K562 (cell line): ENCODE measurements at regions not wholly inside any gene's neighbourhood (a gene's known extent, or its start where the extent isn't known, plus 50 kb on each side); places are given as distances from the start of the nearest gene placed in this dataset.

Source experiments
- DNMT1 ChIP-seq: fragments of 450-650 bp; IDR thresholded peaks from 2 replicates; pipeline ENCODE4 v1.6.1; 2016; ENCODE audit warnings: antibody characterized with exemption, mild to moderate bottlenecking
- ESRRB ChIP-seq: fragments of 250-450 bp; sonication (Bioruptor Pico); IDR thresholded peaks from 2 replicates; pipeline ENCODE4 v1.5.0; 2020; ENCODE audit warnings: mild to moderate bottlenecking, moderate library complexity, borderline replicate concordance
- GABPA ChIP-seq: fragments of 200-800 bp; sonication (Bioruptor generic); conservative IDR thresholded peaks from 2 replicates; pipeline ENCODE4 v1.6.1; 2016; ENCODE audit warnings: low read depth, missing genetic modification characterization, missing compliant biosample characterization
- NCOR1 ChIP-seq: fragments of 450-650 bp; IDR thresholded peaks from 2 replicates; pipeline ENCODE4 v1.6.1; 2016; ENCODE audit warnings: mild to moderate bottlenecking, moderate library complexity
- NFE2 ChIP-seq: IDR thresholded peaks from 2 replicates; pipeline ENCODE4 v1.6.1; 2014; ENCODE audit warnings: antibody characterized with exemption, low read depth
- NFXL1 ChIP-seq: fragments of 450-650 bp; formaldehyde crosslinking; IDR thresholded peaks from 2 replicates; pipeline ENCODE4 v1.4.0; 2021; ENCODE audit warnings: mild to moderate bottlenecking
- RUNX1 ChIP-seq: sonication (generic); IDR thresholded peaks from 2 replicates; pipeline ENCODE4 v1.6.1; 2016; ENCODE audit warnings: antibody characterized with exemption, low read depth
- SIN3A ChIP-seq, 2 experiments: fragments of 150-350 bp in 1 of 2; IDR thresholded peaks; 2 replicates each; pipeline ENCODE4 v1.6.1; 2011 to 2016; ENCODE audit warnings: borderline replicate concordance in 2 of 2, low read depth in 2 of 2, low read length in 2 of 2, mild to moderate bottlenecking in 2 of 2, moderate library complexity in 2 of 2; ENCODE audit not compliant: control insufficient read depth in 1 of 2
- SMAD3 ChIP-seq: fragments of 450-650 bp; formaldehyde crosslinking; conservative IDR thresholded peaks from 2 replicates; pipeline ENCODE4 v1.4.0; 2020; ENCODE audit warnings: mild to moderate bottlenecking
- SRSF3 ChIP-seq: fragments of 200-400 bp; formaldehyde crosslinking; IDR thresholded peaks from 2 replicates; pipeline ENCODE4 v1.6.1; 2016; ENCODE audit warnings: mild to moderate bottlenecking, low read length, moderate library complexity; ENCODE audit not compliant: insufficient read depth
- TBL1XR1 ChIP-seq, 2 experiments: IDR thresholded peaks; 2 replicates each; pipeline ENCODE4 v1.6.1; 2012; ENCODE audit warnings: improper control_type of control experiment in 2 of 2, low read length in 2 of 2, mild to moderate bottlenecking in 1 of 2
- TEAD1 ChIP-seq, 2 experiments: fragments of 450-650 bp in 1 of 2; sonication (generic) in 1 of 2; formaldehyde crosslinking; IDR thresholded peaks; 2 replicates each; pipeline versions ENCODE4 v1.4.0 to v1.8.0; 2020 to 2022; ENCODE audit warnings: mild to moderate bottlenecking in 2 of 2, missing genetic modification reagents in 1 of 2
- TFAM ChIP-seq: fragments of 250-450 bp; sonication (Bioruptor Pico); conservative IDR thresholded peaks from 2 replicates; pipeline ENCODE4 v1.5.0; 2021; ENCODE audit warnings: mild to moderate bottlenecking, moderate library complexity
- ZNF239 ChIP-seq: fragments of 250-450 bp; sonication (Bioruptor Pico); IDR thresholded peaks from 2 replicates; pipeline ENCODE4 v1.4.0; 2020; ENCODE audit warnings: mild to moderate bottlenecking
- ZNF561 ChIP-seq: fragments of 450-650 bp; formaldehyde crosslinking; conservative IDR thresholded peaks from 2 replicates; pipeline ENCODE4 v1.4.0; 2020; ENCODE audit warnings: mild to moderate bottlenecking, moderate library complexity
- ZSCAN32 ChIP-seq: fragments of 450-650 bp; formaldehyde crosslinking; IDR thresholded peaks from 2 replicates; pipeline ENCODE4 v1.4.0; 2020; ENCODE audit warnings: mild to moderate bottlenecking, moderate library complexity
- ZZZ3 ChIP-seq: fragments of 450-650 bp; IDR thresholded peaks from 2 replicates; pipeline ENCODE4 v1.6.1; 2016; ENCODE audit warnings: antibody characterized with exemption, mild to moderate bottlenecking, moderate library complexity
- TF ChIP-seq, protein P1 (sequence below): sonication (generic); formaldehyde crosslinking; IDR thresholded peaks from 2 replicates; pipeline ENCODE4 v1.8.0; 2022; ENCODE audit warnings: mild to moderate bottlenecking, low read depth, missing genetic modification reagents
- TF ChIP-seq, protein P2 (sequence below): fragments of 250-450 bp; sonication (Bioruptor Pico); IDR thresholded peaks from 2 replicates; pipeline ENCODE4 v1.4.0; 2020
- TF ChIP-seq, protein P3 (sequence below): conservative IDR thresholded peaks from 2 replicates; pipeline ENCODE4 v1.6.1; 2011; ENCODE audit warnings: low read depth, mild to moderate bottlenecking, low read length; ENCODE audit not compliant: control insufficient read depth
- TF ChIP-seq, protein P4 (sequence below): fragments of 250-450 bp; sonication (Bioruptor Pico); IDR thresholded peaks from 2 replicates; pipeline ENCODE4 v1.5.0; 2020; ENCODE audit warnings: mild to moderate bottlenecking
- TF ChIP-seq, protein P5 (sequence below), 2 experiments: fragments of 450-650 bp in 1 of 2; sonication (generic) in 1 of 2; formaldehyde crosslinking; conservative IDR thresholded peaks; 2 replicates each; pipeline versions ENCODE4 v1.4.0 to v1.8.1; 2020 to 2022; ENCODE audit warnings: mild to moderate bottlenecking in 1 of 2, missing genetic modification reagents in 1 of 2
- TF ChIP-seq, protein P6 (sequence below): fragments of 250-450 bp; sonication (Bioruptor Pico); IDR thresholded peaks from 2 replicates; pipeline ENCODE4 v1.8.0; 2022; ENCODE audit warnings: inconsistent platforms

DNA sequence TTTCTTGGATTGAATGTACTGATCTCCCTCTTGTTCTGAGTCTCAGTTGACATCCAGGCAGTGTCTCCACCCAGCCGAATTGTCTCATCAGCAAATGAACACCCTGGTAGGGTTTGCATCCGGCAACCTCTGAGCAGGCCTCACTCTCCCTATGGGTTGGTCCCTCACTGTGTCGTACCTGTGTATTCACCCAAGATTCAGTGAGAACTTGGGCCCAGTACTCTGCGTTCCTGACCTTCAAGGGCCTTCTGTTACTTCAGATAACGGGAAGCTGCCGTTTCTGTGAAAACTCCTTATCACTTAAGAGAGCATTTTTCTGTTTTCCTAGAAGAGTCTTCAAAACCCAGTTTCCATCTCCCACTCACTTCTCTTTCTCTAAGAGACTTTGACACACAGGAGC lies 915.6 kb downstream of the TBC1D22A start (continued):
- TF ChIP-seq GABPA (tag) (no peak), TBL1XR1 (IDR thresholded peaks at IDR 0.05; ENCODE audit: low read length in 2 of 2) (peak in 1 of 2 experiments; percentile 60; a peak in 1 of 4 replicates), TEAD1 (CRISPR knock-in tag; IDR thresholded peaks at IDR 0.05) (no peak), ZZZ3 (no peak), ZSCAN32 (CRISPR knock-in tag) (no peak), SRSF3 (no peak), SMAD3 (CRISPR knock-in tag) (no peak), TFAM (CRISPR knock-in tag) (no peak), ZNF239 (CRISPR knock-in tag) (no peak), SIN3A (IDR thresholded peaks at IDR 0.05; ENCODE audit: borderline replicate concordance in 2 of 2, control insufficient read depth in 1 of 2, low read depth in 2 of 2, low read length in 2 of 2) (no peak), ZNF561 (CRISPR knock-in tag) (no peak), NFE2 (no peak), DNMT1 (no peak), NCOR1 (peak; percentile 84), RUNX1 (no peak), ESRRB (CRISPR knock-in tag) (no peak), NFXL1 (CRISPR knock-in tag) (no peak)
- TF ChIP-seq, protein P1, sequence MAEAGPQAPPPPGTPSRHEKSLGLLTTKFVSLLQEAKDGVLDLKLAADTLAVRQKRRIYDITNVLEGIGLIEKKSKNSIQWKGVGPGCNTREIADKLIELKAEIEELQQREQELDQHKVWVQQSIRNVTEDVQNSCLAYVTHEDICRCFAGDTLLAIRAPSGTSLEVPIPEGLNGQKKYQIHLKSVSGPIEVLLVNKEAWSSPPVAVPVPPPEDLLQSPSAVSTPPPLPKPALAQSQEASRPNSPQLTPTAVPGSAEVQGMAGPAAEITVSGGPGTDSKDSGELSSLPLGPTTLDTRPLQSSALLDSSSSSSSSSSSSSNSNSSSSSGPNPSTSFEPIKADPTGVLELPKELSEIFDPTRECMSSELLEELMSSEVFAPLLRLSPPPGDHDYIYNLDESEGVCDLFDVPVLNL (CRISPR knock-in tag), result no peak
- TF ChIP-seq, protein P2, sequence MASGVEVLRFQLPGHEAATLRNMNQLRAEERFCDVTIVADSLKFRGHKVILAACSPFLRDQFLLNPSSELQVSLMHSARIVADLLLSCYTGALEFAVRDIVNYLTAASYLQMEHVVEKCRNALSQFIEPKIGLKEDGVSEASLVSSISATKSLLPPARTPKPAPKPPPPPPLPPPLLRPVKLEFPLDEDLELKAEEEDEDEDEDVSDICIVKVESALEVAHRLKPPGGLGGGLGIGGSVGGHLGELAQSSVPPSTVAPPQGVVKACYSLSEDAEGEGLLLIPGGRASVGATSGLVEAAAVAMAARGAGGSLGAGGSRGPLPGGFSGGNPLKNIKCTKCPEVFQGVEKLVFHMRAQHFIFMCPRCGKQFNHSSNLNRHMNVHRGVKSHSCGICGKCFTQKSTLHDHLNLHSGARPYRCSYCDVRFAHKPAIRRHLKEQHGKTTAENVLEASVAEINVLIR (CRISPR knock-in tag), result no peak
- TF ChIP-seq, protein P3, sequence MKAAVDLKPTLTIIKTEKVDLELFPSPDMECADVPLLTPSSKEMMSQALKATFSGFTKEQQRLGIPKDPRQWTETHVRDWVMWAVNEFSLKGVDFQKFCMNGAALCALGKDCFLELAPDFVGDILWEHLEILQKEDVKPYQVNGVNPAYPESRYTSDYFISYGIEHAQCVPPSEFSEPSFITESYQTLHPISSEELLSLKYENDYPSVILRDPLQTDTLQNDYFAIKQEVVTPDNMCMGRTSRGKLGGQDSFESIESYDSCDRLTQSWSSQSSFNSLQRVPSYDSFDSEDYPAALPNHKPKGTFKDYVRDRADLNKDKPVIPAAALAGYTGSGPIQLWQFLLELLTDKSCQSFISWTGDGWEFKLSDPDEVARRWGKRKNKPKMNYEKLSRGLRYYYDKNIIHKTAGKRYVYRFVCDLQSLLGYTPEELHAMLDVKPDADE, result no peak
- TF ChIP-seq, protein P4, sequence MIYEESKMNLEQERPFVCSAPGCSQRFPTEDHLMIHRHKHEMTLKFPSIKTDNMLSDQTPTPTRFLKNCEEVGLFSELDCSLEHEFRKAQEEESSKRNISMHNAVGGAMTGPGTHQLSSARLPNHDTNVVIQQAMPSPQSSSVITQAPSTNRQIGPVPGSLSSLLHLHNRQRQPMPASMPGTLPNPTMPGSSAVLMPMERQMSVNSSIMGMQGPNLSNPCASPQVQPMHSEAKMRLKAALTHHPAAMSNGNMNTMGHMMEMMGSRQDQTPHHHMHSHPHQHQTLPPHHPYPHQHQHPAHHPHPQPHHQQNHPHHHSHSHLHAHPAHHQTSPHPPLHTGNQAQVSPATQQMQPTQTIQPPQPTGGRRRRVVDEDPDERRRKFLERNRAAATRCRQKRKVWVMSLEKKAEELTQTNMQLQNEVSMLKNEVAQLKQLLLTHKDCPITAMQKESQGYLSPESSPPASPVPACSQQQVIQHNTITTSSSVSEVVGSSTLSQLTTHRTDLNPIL (CRISPR knock-in tag), result no peak
- TF ChIP-seq, protein P5, sequence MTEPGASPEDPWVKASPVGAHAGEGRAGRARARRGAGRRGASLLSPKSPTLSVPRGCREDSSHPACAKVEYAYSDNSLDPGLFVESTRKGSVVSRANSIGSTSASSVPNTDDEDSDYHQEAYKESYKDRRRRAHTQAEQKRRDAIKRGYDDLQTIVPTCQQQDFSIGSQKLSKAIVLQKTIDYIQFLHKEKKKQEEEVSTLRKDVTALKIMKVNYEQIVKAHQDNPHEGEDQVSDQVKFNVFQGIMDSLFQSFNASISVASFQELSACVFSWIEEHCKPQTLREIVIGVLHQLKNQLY (CRISPR knock-in tag; conservative IDR thresholded peaks at IDR 0.05), result no peak
- TF ChIP-seq, protein P6, sequence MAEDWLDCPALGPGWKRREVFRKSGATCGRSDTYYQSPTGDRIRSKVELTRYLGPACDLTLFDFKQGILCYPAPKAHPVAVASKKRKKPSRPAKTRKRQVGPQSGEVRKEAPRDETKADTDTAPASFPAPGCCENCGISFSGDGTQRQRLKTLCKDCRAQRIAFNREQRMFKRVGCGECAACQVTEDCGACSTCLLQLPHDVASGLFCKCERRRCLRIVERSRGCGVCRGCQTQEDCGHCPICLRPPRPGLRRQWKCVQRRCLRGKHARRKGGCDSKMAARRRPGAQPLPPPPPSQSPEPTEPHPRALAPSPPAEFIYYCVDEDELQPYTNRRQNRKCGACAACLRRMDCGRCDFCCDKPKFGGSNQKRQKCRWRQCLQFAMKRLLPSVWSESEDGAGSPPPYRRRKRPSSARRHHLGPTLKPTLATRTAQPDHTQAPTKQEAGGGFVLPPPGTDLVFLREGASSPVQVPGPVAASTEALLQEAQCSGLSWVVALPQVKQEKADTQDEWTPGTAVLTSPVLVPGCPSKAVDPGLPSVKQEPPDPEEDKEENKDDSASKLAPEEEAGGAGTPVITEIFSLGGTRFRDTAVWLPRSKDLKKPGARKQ, result no peak
